Choroid plexus epithelial cell (primary cell): ENCODE measurements at regions not wholly inside any gene's neighbourhood (a gene's known extent, or its start where the extent isn't known, plus 50 kb on each side); places are given as distances from the start of the nearest gene placed in this dataset.
A peak's percentile ranks its signal among the peaks of the same experiment; 100 is the strongest.

ENCODE experiments used
- DNase-seq: peaks from one replicate; pipeline ENCODE4 v3.0.0-alpha.2; 2010; ENCODE audit warnings: low read depth
- H3K4me3 ChIP-seq: 2 replicates; pipeline ENCODE4 v1.5.1; 2011; ENCODE audit warnings: low read depth, mild to moderate bottlenecking, control low read depth, low read length, moderate library complexity
- TF ChIP-seq, protein P1 (sequence below): conservative IDR thresholded peaks from 2 replicates; pipeline ENCODE4 v1.5.1; 2011; ENCODE audit warnings: low read depth, mild to moderate bottlenecking, control low read depth, inconsistent platforms, low read length, moderate library complexity

DNA sequence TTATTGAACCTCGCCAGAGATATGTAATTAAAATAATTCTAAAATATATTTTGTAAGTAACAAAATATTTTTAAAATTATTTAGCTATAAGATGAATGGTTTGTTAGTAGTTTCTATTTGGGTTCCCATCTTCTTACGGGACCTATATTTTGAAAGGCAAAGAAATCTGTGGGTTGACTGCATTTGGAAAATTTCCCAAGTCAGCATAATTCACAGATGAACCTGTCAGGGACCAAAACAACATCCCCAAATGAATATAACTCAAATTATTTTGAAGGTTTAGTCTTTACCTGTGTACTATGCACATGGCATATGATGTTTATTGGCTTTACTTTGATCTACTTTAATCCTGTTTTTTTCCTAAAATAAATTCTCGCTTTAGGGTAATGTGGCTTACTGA lies 607.4 kb upstream of the JAG1 start:
- TF ChIP-seq, protein P1, sequence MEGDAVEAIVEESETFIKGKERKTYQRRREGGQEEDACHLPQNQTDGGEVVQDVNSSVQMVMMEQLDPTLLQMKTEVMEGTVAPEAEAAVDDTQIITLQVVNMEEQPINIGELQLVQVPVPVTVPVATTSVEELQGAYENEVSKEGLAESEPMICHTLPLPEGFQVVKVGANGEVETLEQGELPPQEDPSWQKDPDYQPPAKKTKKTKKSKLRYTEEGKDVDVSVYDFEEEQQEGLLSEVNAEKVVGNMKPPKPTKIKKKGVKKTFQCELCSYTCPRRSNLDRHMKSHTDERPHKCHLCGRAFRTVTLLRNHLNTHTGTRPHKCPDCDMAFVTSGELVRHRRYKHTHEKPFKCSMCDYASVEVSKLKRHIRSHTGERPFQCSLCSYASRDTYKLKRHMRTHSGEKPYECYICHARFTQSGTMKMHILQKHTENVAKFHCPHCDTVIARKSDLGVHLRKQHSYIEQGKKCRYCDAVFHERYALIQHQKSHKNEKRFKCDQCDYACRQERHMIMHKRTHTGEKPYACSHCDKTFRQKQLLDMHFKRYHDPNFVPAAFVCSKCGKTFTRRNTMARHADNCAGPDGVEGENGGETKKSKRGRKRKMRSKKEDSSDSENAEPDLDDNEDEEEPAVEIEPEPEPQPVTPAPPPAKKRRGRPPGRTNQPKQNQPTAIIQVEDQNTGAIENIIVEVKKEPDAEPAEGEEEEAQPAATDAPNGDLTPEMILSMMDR = no peak
- H3K4me3 ChIP-seq = no peak overlapping the region
- DNase-seq = no peak

DNA sequence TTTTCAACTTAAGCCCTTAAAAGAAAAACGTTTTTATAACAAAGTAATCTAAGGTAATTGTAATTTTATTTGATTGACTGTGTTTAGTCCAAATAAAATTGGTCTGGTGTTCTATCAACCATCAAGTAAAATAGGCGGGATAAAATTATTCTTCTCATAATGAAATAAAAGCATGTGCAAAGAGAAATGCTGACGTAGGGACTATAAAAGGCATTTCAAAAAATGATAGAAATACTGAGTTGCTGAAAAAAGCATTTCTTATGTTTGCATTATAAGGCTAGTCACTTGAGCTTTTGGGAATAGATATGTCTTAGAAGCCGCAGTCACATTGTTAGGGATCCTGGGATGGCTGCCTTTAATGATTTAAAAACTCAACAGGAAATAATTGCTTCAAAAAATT lies 608.0 kb upstream of the JAG1 start:
- TF ChIP-seq, protein P1 = no peak
- no peak overlapping the region for H3K4me3 ChIP-seq
- no peak for DNase-seq

DNA sequence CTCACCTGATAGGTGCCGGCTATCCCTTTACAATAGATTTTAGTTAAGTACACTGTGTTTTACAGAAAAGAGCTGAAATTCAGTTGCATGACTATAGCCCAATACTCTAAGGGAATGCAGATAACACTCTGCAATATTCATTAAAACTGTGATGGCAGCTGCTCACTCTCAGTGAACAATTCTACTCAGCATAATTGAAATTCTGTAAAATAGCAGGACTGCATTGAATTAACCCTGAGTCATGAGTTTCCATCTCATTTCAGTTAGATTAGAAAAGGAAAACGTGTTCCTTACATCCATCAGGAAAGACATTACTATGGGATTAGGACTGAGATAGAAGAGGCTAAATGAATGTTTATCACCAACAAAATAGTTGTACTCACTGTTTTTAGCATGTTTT lies 613.3 kb upstream of the JAG1 start:
- H3K4me3 ChIP-seq = no peak overlapping the region
- no peak for DNase-seq
- TF ChIP-seq, protein P1 = no peak

DNA sequence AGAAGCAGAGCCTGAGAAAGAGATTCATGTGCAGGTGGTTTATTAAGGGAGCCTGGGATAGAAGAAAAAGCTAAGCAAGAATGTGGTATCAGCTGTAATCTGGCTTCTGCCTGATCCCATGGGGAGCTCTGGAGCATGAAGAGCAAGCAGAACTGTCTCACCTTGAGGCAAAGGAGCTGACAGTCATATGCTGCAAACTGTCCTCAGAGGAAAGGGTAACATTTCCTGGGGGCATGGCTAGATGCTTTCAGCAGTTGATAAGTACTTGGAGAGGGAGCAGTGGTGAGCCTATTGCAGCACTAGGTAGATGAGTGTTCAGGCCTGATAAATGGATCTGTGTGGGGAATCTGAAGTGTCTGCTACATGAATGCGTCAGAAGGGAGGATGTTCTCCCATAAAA lies 621.5 kb upstream of the BTBD3 start:
- DNase-seq = no peak
- H3K4me3 ChIP-seq = no peak overlapping the region
- TF ChIP-seq, protein P1 = no peak

DNA sequence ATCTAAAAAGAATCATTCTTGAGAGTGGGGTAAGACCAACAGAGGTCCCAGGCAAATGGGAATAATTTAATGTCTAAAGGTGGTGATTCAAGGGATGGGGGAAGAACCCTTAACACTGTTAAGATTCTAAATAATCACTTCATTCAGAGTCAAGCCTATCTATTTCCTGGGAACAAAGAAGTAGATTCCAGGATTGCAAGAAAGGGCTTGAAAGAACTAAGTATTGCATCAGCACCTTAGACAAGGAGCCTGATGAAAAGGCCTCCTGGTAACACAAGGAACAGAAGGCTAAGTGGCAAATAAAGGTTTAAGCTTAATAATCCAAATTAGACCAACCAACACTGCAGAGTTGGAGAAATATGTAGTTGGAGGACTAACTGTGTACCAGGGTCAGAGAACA lies 620.7 kb upstream of the BTBD3 start:
- no peak overlapping the region for H3K4me3 ChIP-seq
- TF ChIP-seq, protein P1 = no peak
- DNase-seq = peak; percentile 21

DNA sequence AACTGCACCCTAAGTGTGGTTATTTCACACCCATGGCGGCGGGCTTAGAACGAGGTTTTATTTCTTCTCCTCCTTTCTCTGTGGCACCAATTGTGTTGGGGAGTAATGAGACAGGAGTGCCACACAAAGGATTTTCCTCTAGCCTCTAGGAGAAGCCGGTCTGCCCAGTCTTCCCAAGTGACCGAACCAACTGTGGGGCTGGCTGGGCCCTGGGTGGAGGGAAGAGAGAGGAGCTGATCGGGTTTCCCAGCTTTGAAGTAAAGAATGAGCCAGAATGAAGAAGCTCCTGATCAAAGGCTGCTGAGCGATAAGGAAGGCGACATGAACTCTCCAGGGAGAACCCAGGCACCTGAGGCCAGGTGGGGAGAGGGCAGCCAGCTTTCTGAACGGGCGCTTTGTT lies 616.0 kb upstream of the BTBD3 start:
- no peak for DNase-seq
- TF ChIP-seq, protein P1 = no peak
- no peak overlapping the region for H3K4me3 ChIP-seq

DNA sequence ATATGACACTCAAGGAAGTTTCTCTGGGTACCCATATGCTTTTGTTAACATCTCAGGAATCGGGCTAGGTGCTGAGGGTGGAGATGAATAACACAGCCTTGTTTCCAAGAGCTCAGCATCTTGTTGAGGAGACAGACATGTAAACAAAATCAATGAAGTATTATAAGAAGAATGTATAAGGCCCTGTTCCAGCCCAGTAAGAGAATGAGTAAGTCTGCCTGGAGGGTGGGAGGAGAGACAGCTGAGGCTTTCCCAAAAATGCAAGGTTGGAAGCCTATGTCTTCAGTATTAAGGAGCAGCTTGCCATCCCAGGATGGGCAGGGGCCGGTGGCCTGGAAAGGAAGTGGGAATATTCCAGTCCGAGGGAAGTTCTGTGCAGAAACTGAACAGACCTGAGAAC lies 615.3 kb upstream of the BTBD3 start:
- DNase-seq = peak; percentile 35
- no peak overlapping the region for H3K4me3 ChIP-seq
- TF ChIP-seq, protein P1 = no peak
